IMR-90 (cell line): ENCODE measurements at regions not wholly inside any gene's neighbourhood (a gene's known extent, or its start where the extent isn't known, plus 50 kb on each side); places are given as distances from the start of the nearest gene placed in this dataset.

Experiments
- ATAC-seq: fragments of 200-7000 bp; cut with Tn5 transposase; 2 replicates; pipeline ENCODE4 v1.9.1; 2020; ENCODE audit warnings: low read depth, mild to moderate bottlenecking, moderate library complexity
- BruUV-seq: library from RNA; stranded (reverse); fragments of 400-500 nt; replicated peaks from 2 replicates; lab custom pipeline; 2021; lab: Mats Ljungman, UMichigan
- CTCF ChIA-PET: fragments of 300-600 bp; formaldehyde crosslinking; extraction: SDS; loops from one replicate; lab custom pipeline; 2021; ENCODE audit warnings: antibody characterized with exemption; lab: Yijun Ruan, JAX
- POLR2A ChIA-PET: fragments of 300-600 bp; sonication (Branson Sonifier 250); formaldehyde crosslinking; loops from one replicate; lab custom pipeline; 2022; ENCODE audit warnings: antibody characterized with exemption; ENCODE audit not compliant: unreplicated experiment; lab: Charles Lee
- DNase-seq: peaks from one replicate; pipeline ENCODE4 v3.0.0; 2013
- H2AFZ ChIP-seq: replicated peaks from 2 replicates; pipeline ENCODE3; 2013; ENCODE audit warnings: low read length, mild to moderate bottlenecking; ENCODE audit not compliant: poor library complexity
- H2AK5ac ChIP-seq: 2 replicates; pipeline ENCODE4 v1.6.1; 2013; ENCODE audit warnings: low read depth, low read length, inconsistent platforms
- H2AK9ac ChIP-seq: replicated peaks from 2 replicates; pipeline ENCODE3; 2013; ENCODE audit warnings: mild to moderate bottlenecking, low read depth, low read length, moderate library complexity; ENCODE audit not compliant: poor library complexity
- H2BK120ac ChIP-seq: 2 replicates; pipeline ENCODE4 v1.6.1; 2013; ENCODE audit warnings: low read depth, low read length, inconsistent platforms
- H2BK15ac ChIP-seq: 3 replicates; pipeline ENCODE4 v1.6.1; 2013; ENCODE audit warnings: low read depth, low read length, inconsistent platforms
- H2BK20ac ChIP-seq: 2 replicates; pipeline ENCODE4 v1.6.1; 2013; ENCODE audit warnings: low read depth, mild to moderate bottlenecking, inconsistent platforms, low read length, moderate library complexity
- H2BK5ac ChIP-seq: 2 replicates; pipeline ENCODE4 v1.6.1; 2013; ENCODE audit warnings: mild to moderate bottlenecking, low read depth, low read length, inconsistent platforms; ENCODE audit not compliant: poor library complexity, severe bottlenecking
- H3K14ac ChIP-seq: replicated peaks from 2 replicates; pipeline ENCODE4 v1.6.1; 2013; ENCODE audit warnings: low read depth, low read length, inconsistent platforms
- H3K18ac ChIP-seq: 2 replicates; pipeline ENCODE4 v1.6.1; 2013; ENCODE audit warnings: low read depth, low read length, control low read depth
- H3K23ac ChIP-seq: 2 replicates; pipeline ENCODE4 v1.6.1; 2013; ENCODE audit warnings: low read depth, low read length, inconsistent platforms
- H3K27ac ChIP-seq: 2 replicates; pipeline ENCODE4 v1.5.1; 2013; ENCODE audit warnings: mild to moderate bottlenecking, control low read depth, low read length; ENCODE audit not compliant: insufficient read depth
- H3K27me3 ChIP-seq: 2 replicates; pipeline ENCODE4 v1.6.1; 2013; ENCODE audit warnings: low read length; ENCODE audit not compliant: control insufficient read depth, insufficient read depth
- H3K36me3 ChIP-seq: 2 replicates; pipeline ENCODE4 v1.6.1; 2013; ENCODE audit warnings: low read length, mixed read lengths; ENCODE audit not compliant: control insufficient read depth, insufficient read depth
- H3K4ac ChIP-seq: 2 replicates; pipeline ENCODE4 v1.6.1; 2013; ENCODE audit warnings: low read depth, low read length, inconsistent platforms
- H3K4me1 ChIP-seq: 2 replicates; pipeline ENCODE4 v1.6.1; 2013; ENCODE audit warnings: low read length, mixed read lengths; ENCODE audit not compliant: control insufficient read depth, insufficient read depth
- H3K4me2 ChIP-seq: 2 replicates; pipeline ENCODE4 v1.6.1; 2013; ENCODE audit warnings: low read depth, mild to moderate bottlenecking, control low read depth, low read length, moderate library complexity
- H3K4me3 ChIP-seq: 2 replicates; pipeline ENCODE4 v1.5.1; 2013; ENCODE audit warnings: low read depth, mild to moderate bottlenecking, control low read depth, low read length, moderate library complexity; ENCODE audit not compliant: insufficient read depth
- H3K56ac ChIP-seq: 2 replicates; pipeline ENCODE4 v1.6.1; 2013; ENCODE audit warnings: low read length, inconsistent platforms; ENCODE audit not compliant: insufficient read depth; ENCODE audit errors: extremely low read depth
- H3K79me1 ChIP-seq, 2 experiments: 2 replicates each; pipeline ENCODE4 v1.6.1; 2013; ENCODE audit warnings: low read length in 2 of 2, inconsistent platforms in 1 of 2, low read depth in 1 of 2
- H3K9ac ChIP-seq: 2 replicates; pipeline ENCODE4 v1.6.1; 2013; ENCODE audit warnings: low read depth, low read length, control low read depth
- H3K9me1 ChIP-seq: 2 replicates; pipeline ENCODE4 v1.6.1; 2013; ENCODE audit warnings: low read length, inconsistent platforms; ENCODE audit not compliant: insufficient read depth
- H3K9me3 ChIP-seq: 2 replicates; pipeline ENCODE4 v1.6.1; 2013; ENCODE audit warnings: low read length; ENCODE audit not compliant: control insufficient read depth, insufficient read depth
- H4K20me1 ChIP-seq: 2 replicates; pipeline ENCODE4 v1.6.1; 2013; ENCODE audit warnings: low read length, inconsistent platforms; ENCODE audit not compliant: insufficient read depth
- H4K5ac ChIP-seq: 2 replicates; pipeline ENCODE4 v1.6.1; 2013; ENCODE audit warnings: mild to moderate bottlenecking, low read depth, low read length, control low read depth
- H4K8ac ChIP-seq, 2 experiments: 2 replicates each; pipeline ENCODE4 v1.6.1; 2013; ENCODE audit warnings: low read depth in 2 of 2, low read length in 2 of 2, control low read depth in 1 of 2, inconsistent platforms in 1 of 2
- H4K91ac ChIP-seq: 2 replicates; pipeline ENCODE4 v1.6.1; 2013; ENCODE audit warnings: low read depth, low read length, inconsistent platforms; ENCODE audit not compliant: insufficient read depth
- CEBPB ChIP-seq: IDR thresholded peaks from 2 replicates; pipeline ENCODE4 v1.6.1; 2012; ENCODE audit warnings: low read depth, low read length, improper control_type of control experiment
- CHD1 ChIP-seq: IDR thresholded peaks from 2 replicates; pipeline ENCODE4 v1.6.1; 2012; ENCODE audit warnings: low read depth, low read length, improper control_type of control experiment
- FOS ChIP-seq: fragments of 150-350 bp; IDR thresholded peaks from 2 replicates; pipeline ENCODE4 v1.6.1; 2016; ENCODE audit warnings: low read depth, low read length
- MXI1 ChIP-seq: IDR thresholded peaks from 2 replicates; pipeline ENCODE4 v1.6.1; 2012; ENCODE audit warnings: low read depth, mild to moderate bottlenecking, low read length, moderate library complexity, borderline replicate concordance
- POLR2A ChIP-seq: IDR thresholded peaks from 2 replicates; pipeline ENCODE4 v1.6.1; 2012; ENCODE audit warnings: mild to moderate bottlenecking, low read depth, low read length
- RAD21 ChIP-seq: IDR thresholded peaks from 2 replicates; pipeline ENCODE4 v1.6.1; 2012; ENCODE audit warnings: low read length, improper control_type of control experiment
- RCOR1 ChIP-seq: IDR thresholded peaks from 2 replicates; pipeline ENCODE4 v1.6.1; 2012; ENCODE audit warnings: mild to moderate bottlenecking, low read length, improper control_type of control experiment; ENCODE audit not compliant: insufficient replicate concordance
- RFX5 ChIP-seq: IDR thresholded peaks from 2 replicates; pipeline ENCODE4 v1.8.0; 2012; ENCODE audit warnings: low read depth, mild to moderate bottlenecking, low read length, moderate library complexity
- SMC3 ChIP-seq: fragments of 150-350 bp; IDR thresholded peaks from 2 replicates; pipeline ENCODE4 v1.6.1; 2016; ENCODE audit warnings: low read depth, mild to moderate bottlenecking, antibody characterized with exemption, low read length, moderate library complexity
- WGBS, 2 experiments: methylation state at CpG; one replicate each; pipeline versions ENCODE4 v1.1.5 to v1.1.7; 2013; ENCODE audit warnings: missing lambda C conversion rate in 2 of 2; ENCODE audit not compliant: insufficient read length in 1 of 2; ENCODE audit errors: extremely low coverage in 2 of 2; 5-methylcytosine and 5-hydroxymethylcytosine counted together
- dilution Hi-C: fragments of 300-500 bp; cut with HindIII; formaldehyde crosslinking; loops from one replicate; pipeline ENCODE4 v1.14.3; 2018; ENCODE audit warnings: low sequenced_read_pairs; ENCODE audit not compliant: unreplicated experiment
- in situ Hi-C: fragments of 300-500 bp; cut with MboI; formaldehyde crosslinking; loops from 3 replicates; pipeline ENCODE4 v1.14.3; 2019; ENCODE audit warnings: low sequenced_read_pairs, inconsistent platforms, mixed read lengths
- intact Hi-C: fragments of 100-400 bp; cut with micrococcal nuclease; formaldehyde crosslinking; loops from 2 replicates; pipeline ENCODE4 v1.10.0; 2022
- TF ChIP-seq, protein P1 (sequence below): conservative IDR thresholded peaks from 2 replicates; pipeline ENCODE4 v1.5.1; 2012; ENCODE audit warnings: mild to moderate bottlenecking, low read depth, low read length, improper control_type of control experiment
- TF ChIP-seq, protein P2 (sequence below): fragments of 150-350 bp; IDR thresholded peaks from 2 replicates; pipeline ENCODE4 v1.6.1; 2016; ENCODE audit warnings: low read depth, mild to moderate bottlenecking, low read length, moderate library complexity, borderline replicate concordance

DNA sequence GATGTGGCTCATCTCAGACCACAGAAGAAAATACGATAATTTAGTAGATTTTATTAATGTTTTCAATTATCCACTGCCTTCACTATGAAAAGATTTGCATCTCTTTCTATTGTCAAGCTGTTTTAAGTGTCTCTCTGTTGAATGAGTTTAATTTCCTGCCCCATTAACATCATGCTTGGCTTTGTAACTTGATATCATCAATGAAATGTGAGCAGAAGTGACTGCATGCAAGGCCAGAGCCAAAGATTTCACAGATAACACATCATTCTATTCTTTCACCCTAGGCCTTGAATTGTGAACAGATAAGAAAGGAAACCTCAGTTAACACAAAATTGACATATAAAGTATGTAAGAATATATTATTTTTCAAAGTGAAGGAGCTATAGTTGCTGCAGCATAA is 986.4 kb upstream of the CDH18 start:
- POLR2A ChIA-PET, result no interaction called here
- H3K9me3 ChIP-seq, result peaks cover 3% of the 10 kb centered on the region
- no peak overlapping the region for H3K4me3 ChIP-seq
- dilution Hi-C loops, result no loop called here
- H4K8ac ChIP-seq, result no peak overlapping the region
- DNase-seq (no peak), ATAC-seq (no peak)
- no peaks in the 10 kb centered on the region for H3K27me3 ChIP-seq
- no peak overlapping the region for H3K23ac ChIP-seq
- no peak overlapping the region for H3K4ac ChIP-seq
- H4K5ac ChIP-seq, result no peak overlapping the region
- in situ Hi-C loops, result no loop called here
- no peak overlapping the region for H3K14ac ChIP-seq
- H3K18ac ChIP-seq, result no peak overlapping the region
- no peaks in the 10 kb centered on the region for H3K36me3 ChIP-seq
- no peaks in the 10 kb centered on the region for H3K9me1 ChIP-seq
- no peak overlapping the region for H3K56ac ChIP-seq
- H3K27ac ChIP-seq, result no peak overlapping the region
- H3K9ac ChIP-seq, result no peak overlapping the region
- no peak overlapping the region for H2BK15ac ChIP-seq
- H4K91ac ChIP-seq, result no peak overlapping the region
- no peak overlapping the region for H2BK5ac ChIP-seq
- BruUV-seq, result no TSS peak
- intact Hi-C loops, result no loop called here
- CTCF ChIA-PET, result no interaction called here
- no peak overlapping the region for H2AK5ac ChIP-seq
- TF ChIP-seq CEBPB (no peak), RFX5 (no peak), SMC3 (no peak), POLR2A (no peak), FOS (no peak), RAD21 (no peak), RCOR1 (no peak), MXI1 (no peak), CHD1 (no peak)
- TF ChIP-seq, protein P1, sequence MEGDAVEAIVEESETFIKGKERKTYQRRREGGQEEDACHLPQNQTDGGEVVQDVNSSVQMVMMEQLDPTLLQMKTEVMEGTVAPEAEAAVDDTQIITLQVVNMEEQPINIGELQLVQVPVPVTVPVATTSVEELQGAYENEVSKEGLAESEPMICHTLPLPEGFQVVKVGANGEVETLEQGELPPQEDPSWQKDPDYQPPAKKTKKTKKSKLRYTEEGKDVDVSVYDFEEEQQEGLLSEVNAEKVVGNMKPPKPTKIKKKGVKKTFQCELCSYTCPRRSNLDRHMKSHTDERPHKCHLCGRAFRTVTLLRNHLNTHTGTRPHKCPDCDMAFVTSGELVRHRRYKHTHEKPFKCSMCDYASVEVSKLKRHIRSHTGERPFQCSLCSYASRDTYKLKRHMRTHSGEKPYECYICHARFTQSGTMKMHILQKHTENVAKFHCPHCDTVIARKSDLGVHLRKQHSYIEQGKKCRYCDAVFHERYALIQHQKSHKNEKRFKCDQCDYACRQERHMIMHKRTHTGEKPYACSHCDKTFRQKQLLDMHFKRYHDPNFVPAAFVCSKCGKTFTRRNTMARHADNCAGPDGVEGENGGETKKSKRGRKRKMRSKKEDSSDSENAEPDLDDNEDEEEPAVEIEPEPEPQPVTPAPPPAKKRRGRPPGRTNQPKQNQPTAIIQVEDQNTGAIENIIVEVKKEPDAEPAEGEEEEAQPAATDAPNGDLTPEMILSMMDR, result no peak
- TF ChIP-seq, protein P2, sequence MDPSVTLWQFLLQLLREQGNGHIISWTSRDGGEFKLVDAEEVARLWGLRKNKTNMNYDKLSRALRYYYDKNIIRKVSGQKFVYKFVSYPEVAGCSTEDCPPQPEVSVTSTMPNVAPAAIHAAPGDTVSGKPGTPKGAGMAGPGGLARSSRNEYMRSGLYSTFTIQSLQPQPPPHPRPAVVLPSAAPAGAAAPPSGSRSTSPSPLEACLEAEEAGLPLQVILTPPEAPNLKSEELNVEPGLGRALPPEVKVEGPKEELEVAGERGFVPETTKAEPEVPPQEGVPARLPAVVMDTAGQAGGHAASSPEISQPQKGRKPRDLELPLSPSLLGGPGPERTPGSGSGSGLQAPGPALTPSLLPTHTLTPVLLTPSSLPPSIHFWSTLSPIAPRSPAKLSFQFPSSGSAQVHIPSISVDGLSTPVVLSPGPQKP, result no peak
- no CpG with 5 or more reads among the region's 1 CpG for WGBS, 2 experiments
- no peak overlapping the region for H2BK120ac ChIP-seq
- H2AFZ ChIP-seq, result no peak overlapping the region
- H2BK20ac ChIP-seq, result no peak overlapping the region
- no peaks in the 10 kb centered on the region for H3K79me1 ChIP-seq
- H3K4me2 ChIP-seq, result no peak overlapping the region
- no peaks in the 10 kb centered on the region for H4K20me1 ChIP-seq
- no peak overlapping the region for H2AK9ac ChIP-seq
- H3K4me1 ChIP-seq, result no peaks in the 10 kb centered on the region
